ENCODE measurements at regions not wholly inside any gene's neighbourhood (a gene's known extent, or its start where the extent isn't known, plus 50 kb on each side); places are given as distances from the start of the nearest gene placed in this dataset.

- H3K4me3 ChIP-seq (replicated peaks; ENCODE audit: low read depth, low read length): no peak overlapping the region
- no peak for TF ChIP-seq CTCF (IDR thresholded peaks at IDR 0.05; ENCODE audit: low read length, missing control alignments)
- no peak for DNase-seq (ENCODE audit: low read depth)
Observed at GRCh38 chr9:29717631-29718030, 2144.3 kb upstream of the C9orf72 start.

- no peak overlapping the region for H3K4me3 ChIP-seq (replicated peaks; ENCODE audit: low read depth, low read length)
- no peak for DNase-seq (ENCODE audit: low read depth)
- no peak for TF ChIP-seq CTCF (IDR thresholded peaks at IDR 0.05; ENCODE audit: low read length, missing control alignments)
Observed at GRCh38 chr9:29730163-29730562, 2156.9 kb upstream of the C9orf72 start.

GRCh38 chr9:29740518-29740917, 2167.2 kb upstream of the C9orf72 start:
- DNase-seq (ENCODE audit: low read depth): peak; percentile 50
- no peak overlapping the region for H3K4me3 ChIP-seq (replicated peaks; ENCODE audit: low read depth, low read length)
- no peak for TF ChIP-seq CTCF (IDR thresholded peaks at IDR 0.05; ENCODE audit: low read length, missing control alignments)

- no peak for TF ChIP-seq CTCF (IDR thresholded peaks at IDR 0.05; ENCODE audit: low read length, missing control alignments)
- DNase-seq (ENCODE audit: low read depth): no peak
- H3K4me3 ChIP-seq (replicated peaks; ENCODE audit: low read depth, low read length): no peak overlapping the region
Observed at GRCh38 chr9:29741169-29741568, 2167.9 kb upstream of the C9orf72 start.

GRCh38 chr9:29750062-29750461, 2176.8 kb upstream of the C9orf72 start:
- no peak for TF ChIP-seq CTCF (IDR thresholded peaks at IDR 0.05; ENCODE audit: low read length, missing control alignments)
- peak; percentile 77 for DNase-seq (ENCODE audit: low read depth)
- no peak overlapping the region for H3K4me3 ChIP-seq (replicated peaks; ENCODE audit: low read depth, low read length)

- no peak for TF ChIP-seq CTCF (IDR thresholded peaks at IDR 0.05; ENCODE audit: low read length, missing control alignments)
- no peak overlapping the region for H3K4me3 ChIP-seq (replicated peaks; ENCODE audit: low read depth, low read length)
- DNase-seq (ENCODE audit: low read depth): no peak
Observed at GRCh38 chr9:29751226-29751625, 2177.9 kb upstream of the C9orf72 start.

GRCh38 chr9:29753638-29754037, 2180.4 kb upstream of the C9orf72 start:
- no peak for DNase-seq (ENCODE audit: low read depth)
- no peak for TF ChIP-seq CTCF (IDR thresholded peaks at IDR 0.05; ENCODE audit: low read length, missing control alignments)
- no peak overlapping the region for H3K4me3 ChIP-seq (replicated peaks; ENCODE audit: low read depth, low read length)

Data from fibroblast of pulmonary artery (primary cell).